IMR-90 (cell line): ENCODE measurements at regions not wholly inside any gene's neighbourhood (a gene's known extent, or its start where the extent isn't known, plus 50 kb on each side); places are given as distances from the start of the nearest gene placed in this dataset.

Experiments used
- TF ChIP-seq, protein P1 (sequence below): fragments of 150-350 bp; IDR thresholded peaks from 2 replicates; pipeline ENCODE4 v1.6.1; 2016; ENCODE audit warnings: low read depth, mild to moderate bottlenecking, low read length, moderate library complexity, borderline replicate concordance
- TF ChIP-seq, protein P2 (sequence below): conservative IDR thresholded peaks from 2 replicates; pipeline ENCODE4 v1.5.1; 2012; ENCODE audit warnings: mild to moderate bottlenecking, low read depth, low read length, improper control_type of control experiment

DNA sequence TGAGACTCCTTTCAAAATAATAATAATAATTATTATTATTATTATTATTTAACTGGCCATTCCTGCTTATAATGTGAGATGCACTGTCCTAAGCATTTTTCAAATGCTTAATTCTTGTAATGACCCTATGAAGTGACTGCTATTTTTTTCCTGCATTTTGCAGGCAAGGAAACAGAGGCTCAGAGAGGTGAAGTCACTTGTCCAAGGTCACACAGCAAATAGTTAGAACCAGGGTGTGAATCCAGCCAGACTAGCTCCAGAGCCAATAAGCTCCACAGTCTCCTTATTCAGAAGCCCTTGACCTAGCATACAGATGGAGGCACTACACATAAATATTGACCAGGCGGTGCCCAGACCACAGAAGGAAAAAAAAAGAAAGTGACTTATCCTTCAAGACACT, 77.5 kb upstream of the CACNA1A start:
- TF ChIP-seq, protein P1, sequence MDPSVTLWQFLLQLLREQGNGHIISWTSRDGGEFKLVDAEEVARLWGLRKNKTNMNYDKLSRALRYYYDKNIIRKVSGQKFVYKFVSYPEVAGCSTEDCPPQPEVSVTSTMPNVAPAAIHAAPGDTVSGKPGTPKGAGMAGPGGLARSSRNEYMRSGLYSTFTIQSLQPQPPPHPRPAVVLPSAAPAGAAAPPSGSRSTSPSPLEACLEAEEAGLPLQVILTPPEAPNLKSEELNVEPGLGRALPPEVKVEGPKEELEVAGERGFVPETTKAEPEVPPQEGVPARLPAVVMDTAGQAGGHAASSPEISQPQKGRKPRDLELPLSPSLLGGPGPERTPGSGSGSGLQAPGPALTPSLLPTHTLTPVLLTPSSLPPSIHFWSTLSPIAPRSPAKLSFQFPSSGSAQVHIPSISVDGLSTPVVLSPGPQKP, result no peak
- TF ChIP-seq, protein P2, sequence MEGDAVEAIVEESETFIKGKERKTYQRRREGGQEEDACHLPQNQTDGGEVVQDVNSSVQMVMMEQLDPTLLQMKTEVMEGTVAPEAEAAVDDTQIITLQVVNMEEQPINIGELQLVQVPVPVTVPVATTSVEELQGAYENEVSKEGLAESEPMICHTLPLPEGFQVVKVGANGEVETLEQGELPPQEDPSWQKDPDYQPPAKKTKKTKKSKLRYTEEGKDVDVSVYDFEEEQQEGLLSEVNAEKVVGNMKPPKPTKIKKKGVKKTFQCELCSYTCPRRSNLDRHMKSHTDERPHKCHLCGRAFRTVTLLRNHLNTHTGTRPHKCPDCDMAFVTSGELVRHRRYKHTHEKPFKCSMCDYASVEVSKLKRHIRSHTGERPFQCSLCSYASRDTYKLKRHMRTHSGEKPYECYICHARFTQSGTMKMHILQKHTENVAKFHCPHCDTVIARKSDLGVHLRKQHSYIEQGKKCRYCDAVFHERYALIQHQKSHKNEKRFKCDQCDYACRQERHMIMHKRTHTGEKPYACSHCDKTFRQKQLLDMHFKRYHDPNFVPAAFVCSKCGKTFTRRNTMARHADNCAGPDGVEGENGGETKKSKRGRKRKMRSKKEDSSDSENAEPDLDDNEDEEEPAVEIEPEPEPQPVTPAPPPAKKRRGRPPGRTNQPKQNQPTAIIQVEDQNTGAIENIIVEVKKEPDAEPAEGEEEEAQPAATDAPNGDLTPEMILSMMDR, result no peak
